Germinal center (tissue), 1 donor: ENCODE measurements at regions not wholly inside any gene's neighbourhood (a gene's known extent, or its start where the extent isn't known, plus 50 kb on each side); places are given as distances from the start of the nearest gene placed in this dataset.

Source experiments
- DNase-seq: peaks from one replicate; pipeline ENCODE4 v3.0.0; 2012; ENCODE audit warnings: mixed read lengths, low spot score

GRCh38 chr2:15842758-15843666, 97.3 kb upstream of the MYCN start:
- DNase-seq = no peak

DNA sequence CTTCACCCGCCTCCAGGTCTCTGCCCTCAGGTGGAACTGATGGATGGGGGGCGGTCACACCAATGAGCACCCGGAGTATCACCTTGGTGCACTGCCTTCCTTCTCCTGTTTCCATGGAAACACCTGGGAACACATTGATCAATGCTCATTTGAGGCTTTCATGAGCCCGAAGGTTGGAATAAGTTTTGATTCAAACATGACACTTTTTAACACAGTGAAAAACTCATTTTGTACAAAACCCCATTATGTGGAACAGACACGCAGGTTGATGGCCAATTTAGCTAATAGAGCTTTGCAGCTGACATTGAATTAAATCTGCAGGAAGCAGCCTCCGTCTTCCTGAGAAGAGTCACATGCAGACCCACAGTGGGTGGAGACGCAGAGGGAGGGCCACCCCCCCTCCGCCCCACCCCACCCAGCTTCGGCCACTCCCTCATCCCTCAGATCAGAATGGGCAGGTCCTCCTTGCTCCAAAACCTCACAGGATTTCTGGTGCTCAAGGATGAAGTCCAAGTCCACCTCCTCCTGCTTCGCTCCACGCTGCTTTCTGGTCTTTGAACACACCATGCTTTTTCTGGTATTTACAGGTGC, 96.0 kb upstream of the MYCN start:
- DNase-seq = no peak

- no peak for DNase-seq
Measured at GRCh38 chr2:15845294-15845693, 95.1 kb upstream of the MYCN start.

DNA sequence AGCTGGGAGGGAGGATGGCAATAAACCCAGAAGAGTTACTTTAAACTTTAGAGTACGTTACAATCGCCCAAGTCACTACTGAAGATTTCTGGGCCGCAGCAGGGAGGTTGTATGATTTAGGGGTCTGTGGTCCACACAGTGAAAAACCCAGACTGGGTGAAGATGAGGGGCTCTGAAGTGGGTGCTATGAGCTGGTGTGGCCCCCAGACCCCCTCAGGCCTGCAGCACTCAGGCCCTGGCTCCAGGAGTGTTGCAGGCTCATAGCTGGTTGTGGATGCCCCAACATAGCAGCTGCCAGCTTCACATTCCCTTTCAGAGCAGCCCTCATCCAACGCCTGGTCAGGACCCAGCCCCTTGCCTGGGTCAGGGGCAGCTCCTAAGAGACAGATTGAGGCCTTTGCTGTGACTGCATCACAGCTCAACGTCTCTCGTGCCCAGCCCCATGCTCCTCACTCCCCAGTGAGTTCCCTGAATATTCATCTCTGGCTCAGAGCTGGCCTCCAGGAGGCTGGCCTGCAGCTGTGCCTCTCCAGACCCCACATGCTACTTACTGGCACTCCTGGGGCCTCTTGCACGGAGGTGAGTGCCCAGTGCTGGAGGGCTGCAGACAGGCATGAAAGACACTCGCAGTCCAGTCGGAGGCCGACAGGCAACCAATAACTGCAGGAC, 94.5 kb upstream of the MYCN start:
- DNase-seq = no peak

DNA sequence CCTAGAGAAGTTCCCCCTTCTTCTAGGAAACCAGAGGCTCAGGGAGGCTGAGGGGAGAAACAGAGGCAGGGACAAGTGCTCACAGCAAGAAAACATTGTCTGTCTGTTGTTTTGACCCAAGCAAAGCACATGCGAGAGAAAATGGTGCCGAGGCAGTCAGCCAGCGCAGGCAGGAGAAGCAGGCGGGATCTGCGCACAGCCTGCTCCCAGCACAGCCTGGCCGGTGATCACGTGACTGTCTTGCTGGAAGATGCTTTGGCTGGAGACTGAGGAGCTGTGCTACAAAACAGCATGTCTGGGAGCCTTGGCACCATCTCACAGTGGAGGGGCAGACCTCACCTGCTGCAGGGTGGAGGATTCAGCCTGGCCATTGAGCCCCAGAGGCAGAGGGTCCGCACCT, 93.7 kb upstream of the MYCN start:
- DNase-seq = no peak

DNA sequence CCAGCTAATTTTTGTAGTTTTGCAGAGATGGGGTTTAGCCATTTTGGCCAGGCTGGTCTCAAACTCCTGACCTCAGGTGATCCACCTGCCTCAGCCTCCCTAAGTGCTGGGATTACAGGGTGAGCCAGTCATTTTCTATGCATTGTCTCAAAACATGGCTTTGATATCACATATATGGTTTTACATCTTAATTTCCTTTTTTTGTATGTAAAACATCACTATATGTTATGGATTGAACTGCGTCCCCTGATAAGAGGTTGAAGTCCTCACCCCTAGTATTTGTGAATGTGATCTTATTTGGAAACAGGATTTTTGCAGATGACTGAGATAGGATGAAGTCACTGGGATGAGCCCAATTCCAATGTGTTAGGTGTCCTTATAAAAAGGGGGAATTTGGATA, 89.8 kb upstream of the MYCN start:
- no peak for DNase-seq

GRCh38 chr2:15851076-15851693, 89.2 kb upstream of the MYCN start:
- DNase-seq = no peak

DNA sequence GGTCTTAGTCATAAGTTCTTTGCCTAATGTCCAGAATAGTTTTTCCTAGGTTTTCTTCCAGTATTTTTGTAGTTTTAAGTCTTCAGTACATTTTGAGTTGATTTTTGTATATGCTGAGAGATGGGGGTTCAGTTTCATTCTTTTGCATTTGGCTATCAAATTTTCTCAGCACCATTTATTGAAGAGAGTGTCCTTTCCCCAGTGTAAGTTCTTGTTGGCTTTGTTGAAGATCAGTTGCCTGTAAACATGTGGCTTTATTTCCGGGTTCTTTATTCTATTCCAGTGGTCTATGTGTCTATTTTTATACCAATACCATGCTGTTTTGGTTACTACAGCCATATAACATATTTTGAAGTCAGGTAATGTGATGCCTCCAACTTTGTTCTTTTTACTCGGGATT, 87.5 kb upstream of the MYCN start:
- no peak for DNase-seq

- DNase-seq = no peak
Measured at GRCh38 chr2:15853903-15854302, 86.4 kb upstream of the MYCN start.

GRCh38 chr2:15855766-15856260, 84.5 kb upstream of the MYCN start:
- DNase-seq = no peak

DNA sequence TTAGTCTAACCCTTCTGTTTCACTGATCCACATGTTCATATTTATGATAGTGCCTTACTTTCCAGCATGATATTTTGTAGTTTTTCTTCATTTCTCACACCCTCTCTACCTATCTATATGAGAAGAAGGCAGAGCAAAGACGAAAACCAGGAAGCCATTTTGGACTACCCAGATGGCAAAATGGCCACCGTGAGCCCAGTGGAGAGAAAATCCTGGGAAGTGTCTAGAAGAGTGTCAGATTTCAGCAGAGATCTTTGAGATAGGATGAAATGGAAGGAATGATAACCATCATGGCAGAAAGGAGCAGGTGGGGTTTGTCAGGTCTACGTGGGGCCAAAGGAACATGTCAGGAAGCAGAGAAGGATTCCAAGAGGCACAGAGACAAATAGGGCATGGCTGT, 84.0 kb upstream of the MYCN start:
- DNase-seq = no peak

DNA sequence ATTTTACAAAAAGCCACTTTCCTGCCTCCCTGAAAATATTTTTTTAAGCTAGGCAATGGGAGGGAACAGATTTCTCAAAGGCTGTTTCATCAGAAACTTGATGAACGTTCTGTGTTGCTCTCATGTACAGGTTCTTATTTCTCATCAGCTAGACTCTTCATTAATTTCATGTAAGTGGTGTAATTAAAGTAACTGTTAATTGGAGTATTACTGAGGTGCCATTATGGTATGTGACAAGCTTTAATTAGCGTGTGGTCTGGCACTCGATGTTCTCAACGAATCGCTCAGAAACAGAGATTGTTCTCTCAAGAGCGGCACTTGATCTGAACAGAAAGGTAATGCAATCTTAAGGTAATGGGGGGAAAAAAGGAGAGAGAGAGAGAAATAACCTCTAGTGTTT, 81.9 kb upstream of the MYCN start:
- no peak for DNase-seq

DNA sequence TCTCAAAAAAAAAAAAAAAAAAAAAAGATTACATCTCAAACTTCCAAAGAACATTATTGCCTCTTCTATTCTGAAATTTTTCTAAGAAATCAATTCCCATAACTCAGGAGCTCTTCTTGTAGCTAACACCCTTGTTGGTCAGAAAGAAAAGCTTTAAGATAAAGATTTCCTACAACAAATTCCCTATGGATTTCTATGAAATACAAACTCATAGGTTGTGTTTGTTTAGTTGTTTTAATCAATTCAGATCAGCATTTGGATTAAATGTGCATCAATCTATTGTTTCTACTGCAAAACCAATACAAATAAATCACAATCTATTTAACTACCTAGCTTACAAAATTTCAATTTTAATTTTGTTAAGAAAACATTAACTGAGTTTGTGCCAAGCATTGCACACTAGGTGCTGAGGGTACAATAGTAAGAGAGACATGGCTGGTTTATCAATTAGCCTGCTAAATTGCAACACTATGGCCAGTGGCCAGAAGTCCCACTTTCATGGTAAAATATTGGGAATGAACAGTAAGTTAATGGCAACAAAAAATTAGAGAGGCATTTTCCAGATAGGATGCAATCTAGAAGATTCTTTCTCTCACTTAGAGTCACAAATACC, 80.2 kb upstream of the MYCN start:
- DNase-seq = no peak

DNA sequence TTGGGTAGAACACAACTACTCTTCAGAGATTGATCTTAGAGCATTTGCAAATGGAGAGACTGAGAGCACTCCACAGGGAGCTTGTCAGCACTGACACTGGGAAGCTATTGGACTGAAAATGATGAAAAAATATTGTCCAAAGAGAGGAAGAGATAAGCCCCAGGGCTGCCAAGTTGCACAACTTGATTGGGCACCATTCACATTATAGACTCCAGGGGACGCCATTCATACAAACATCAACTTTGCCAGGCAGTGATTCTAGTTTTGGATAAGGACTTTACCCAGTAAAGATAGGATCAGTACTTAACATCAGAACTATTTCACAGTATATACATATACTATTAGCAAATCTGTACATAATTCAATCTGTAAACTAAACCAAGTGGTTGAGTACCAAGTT, 79.6 kb upstream of the MYCN start:
- no peak for DNase-seq

DNA sequence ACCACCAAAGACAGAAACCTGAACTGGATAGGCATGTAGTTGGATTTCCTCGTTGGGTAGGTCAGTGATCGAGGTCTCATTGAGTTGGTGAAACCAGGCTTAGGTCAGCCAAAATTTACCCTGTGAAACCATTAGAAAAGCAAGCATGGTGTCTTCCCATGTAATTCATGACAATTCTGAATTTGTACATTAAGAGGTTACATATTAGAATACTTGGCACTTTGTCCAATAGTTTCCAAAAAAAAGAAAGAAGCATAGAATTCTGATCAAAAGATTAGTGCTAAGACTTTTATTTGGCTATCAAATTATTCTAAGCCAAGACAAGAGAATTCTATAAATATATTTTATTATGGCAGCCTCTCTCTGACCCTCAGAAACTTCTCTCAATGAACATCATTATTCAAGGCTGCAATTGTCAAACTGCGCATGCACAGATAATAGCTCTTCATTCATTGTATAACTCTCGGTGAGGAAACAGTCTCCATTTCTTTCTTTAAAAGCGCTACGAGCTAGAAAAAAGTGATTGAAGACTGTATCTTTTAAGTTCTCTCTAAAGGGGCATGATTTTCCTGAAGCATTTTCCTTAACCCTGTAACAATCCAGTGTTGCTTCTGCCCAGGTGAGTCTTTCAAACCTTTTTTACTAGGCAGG, 79.1 kb upstream of the MYCN start:
- no peak for DNase-seq

GRCh38 chr2:15861898-15862297, 78.5 kb upstream of the MYCN start:
- DNase-seq = no peak

DNA sequence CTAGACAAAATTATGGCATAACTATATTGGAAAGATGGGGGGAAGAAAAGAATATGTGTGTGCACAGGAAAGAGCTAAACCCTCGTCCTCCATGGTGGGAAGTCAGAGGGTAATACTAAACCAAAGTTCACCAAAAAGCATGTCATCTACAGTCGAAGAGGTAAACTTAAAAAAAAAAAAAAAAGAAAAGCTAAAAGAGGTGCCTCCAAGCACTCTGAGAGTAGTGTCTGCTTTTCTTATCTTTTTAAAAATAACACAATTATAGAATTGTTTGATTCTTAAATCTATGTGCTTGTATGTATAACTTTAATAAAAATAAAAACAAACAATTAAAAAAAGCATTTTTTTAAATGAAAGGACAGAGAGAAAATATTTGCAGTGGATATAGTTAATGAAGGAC, 77.3 kb upstream of the MYCN start:
- no peak for DNase-seq

DNA sequence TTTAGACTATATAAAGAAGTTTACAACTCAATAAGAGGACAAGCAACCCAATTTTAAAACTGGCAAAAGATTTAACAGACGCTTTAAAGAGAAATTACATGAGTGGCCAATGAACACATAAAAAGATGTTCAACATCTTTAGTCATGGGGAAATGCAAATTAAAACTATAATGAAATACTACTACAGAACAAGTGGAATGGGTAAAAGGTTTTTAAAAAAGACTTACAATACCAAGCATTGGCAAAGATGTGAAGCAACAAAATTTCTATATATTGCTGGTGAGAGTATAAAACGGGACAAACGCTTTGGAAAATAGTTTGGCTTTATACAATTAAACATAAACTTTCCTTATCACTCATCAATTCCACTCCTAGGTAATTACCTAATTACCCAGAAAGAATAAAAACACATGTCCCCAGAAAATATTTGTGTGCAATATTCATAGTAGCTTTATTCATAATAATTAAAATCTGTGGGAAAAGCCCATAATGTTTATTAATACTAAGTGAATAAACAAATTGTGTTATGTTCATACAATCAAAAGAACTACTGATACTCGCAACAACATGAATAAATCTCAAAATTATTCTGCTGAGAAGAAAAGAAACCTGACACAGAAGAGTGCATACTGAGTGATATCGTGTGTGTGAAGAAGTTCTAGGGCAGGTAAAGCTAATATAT, 76.7 kb upstream of the MYCN start:
- no peak for DNase-seq

DNA sequence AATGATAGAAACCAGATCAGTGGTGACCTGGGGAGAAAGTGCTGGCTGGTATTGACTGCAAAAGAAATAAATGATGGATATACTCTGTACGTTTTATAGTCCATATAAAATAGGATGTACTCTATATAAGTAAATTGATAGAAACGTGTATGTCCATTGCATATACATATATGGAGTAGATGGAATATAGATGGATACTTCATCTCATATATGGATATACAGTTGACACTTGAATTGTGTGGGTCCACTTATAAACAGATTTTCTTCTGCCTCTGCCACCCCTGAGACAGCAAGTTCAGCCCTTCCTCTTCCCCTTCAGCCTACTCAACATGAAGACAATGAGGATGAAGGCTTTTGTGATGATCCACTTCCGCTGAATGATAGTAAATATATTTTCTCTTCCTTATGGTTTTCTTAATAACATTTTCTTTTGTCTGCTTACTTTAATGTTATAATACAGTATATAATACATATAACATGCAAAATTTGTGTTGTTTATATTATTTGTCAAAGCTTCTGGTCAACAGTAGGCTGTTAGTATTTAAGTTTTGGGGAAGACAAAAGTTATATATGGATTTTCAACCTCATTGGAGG, 76.1 kb upstream of the MYCN start:
- no peak for DNase-seq

GRCh38 chr2:15865923-15866322, 74.4 kb upstream of the MYCN start:
- no peak for DNase-seq
